Naive thymus-derived CD4-positive, alpha-beta T cell (primary cell): ENCODE measurements at regions not wholly inside any gene's neighbourhood (a gene's known extent, or its start where the extent isn't known, plus 50 kb on each side); places are given as distances from the start of the nearest gene placed in this dataset.
"Not testable (repeated sequence)": the region's sequence is repeated elsewhere in the genome, so short reads cannot be mapped to it uniquely, and the experiment has no call there.

Experiments used
- ATAC-seq: fragments of 150-1000 bp; cut with Tn5 transposase; 2 replicates; pipeline ENCODE4 v1.10.0; 2021; ENCODE audit warnings: mild to moderate bottlenecking, moderate library complexity
- CTCF ChIA-PET: fragments of 350-600 bp; sonication (Branson Sonifier 250); formaldehyde crosslinking; loops from one replicate; lab custom pipeline; 2021; ENCODE audit warnings: antibody characterized with exemption; lab: Charles Lee
- POLR2A ChIA-PET: fragments of 350-600 bp; sonication (Branson Sonifier 250); formaldehyde crosslinking; loops from one replicate; lab custom pipeline; 2021; ENCODE audit warnings: antibody characterized with exemption, inconsistent platforms; lab: Charles Lee
- DNase-seq, 9 donors: peaks; one replicate each; pipeline versions ENCODE4 v3.0.0 to v3.0.0-alpha.2; 2020 to 2022; ENCODE audit warnings: mixed read lengths in 1 of 9
- H3K27ac ChIP-seq: one replicate; pipeline ENCODE4 v1.7.0; 2013; ENCODE audit warnings: mild to moderate bottlenecking, low read depth, low read length, moderate library complexity
- H3K27me3 ChIP-seq, 2 donors: one replicate each; pipeline ENCODE4 v1.7.0; 2013; ENCODE audit warnings: low read length in 2 of 2, mild to moderate bottlenecking in 2 of 2, moderate library complexity in 2 of 2; ENCODE audit not compliant: control insufficient read depth in 2 of 2, insufficient read depth in 2 of 2
- H3K36me3 ChIP-seq, 3 experiments: 1 replicate in 2 of 3; 2 replicates in 1 of 3; pipeline ENCODE4 v1.7.0; 2013; ENCODE audit warnings: low read length in 3 of 3, mild to moderate bottlenecking in 3 of 3, moderate library complexity in 1 of 3; ENCODE audit not compliant: insufficient read depth in 3 of 3, control insufficient read depth in 2 of 3
- H3K4me1 ChIP-seq, 2 donors: one replicate each; pipeline ENCODE4 v1.7.0; 2013; ENCODE audit warnings: low read length in 2 of 2, mild to moderate bottlenecking in 2 of 2, moderate library complexity in 1 of 2; ENCODE audit not compliant: control insufficient read depth in 2 of 2, insufficient read depth in 2 of 2
- H3K4me3 ChIP-seq: 2 replicates; pipeline ENCODE4 v1.7.0; 2013; ENCODE audit warnings: mild to moderate bottlenecking, low read length
- H3K9me3 ChIP-seq, 3 experiments: 1 replicate in 2 of 3; 2 replicates in 1 of 3; pipeline ENCODE4 v1.7.0; 2013; ENCODE audit warnings: low read length in 3 of 3; ENCODE audit not compliant: control insufficient read depth in 2 of 3
- H3K27ac Mint-ChIP-seq, 9 donors: one replicate each; pipeline ENCODE4 v1.8.0; 2020 to 2022; ENCODE audit warnings: mixed read lengths in 9 of 9, mild to moderate bottlenecking in 8 of 9, moderate library complexity in 5 of 9, inconsistent platforms in 2 of 9
- H3K27me3 Mint-ChIP-seq, 5 donors: one replicate each; pipeline ENCODE4 v1.8.0; 2021 to 2022; ENCODE audit warnings: mixed read lengths in 5 of 5, mild to moderate bottlenecking in 1 of 5
- H3K36me3 Mint-ChIP-seq, 5 donors: one replicate each; pipeline ENCODE4 v1.8.0; 2020 to 2022; ENCODE audit warnings: mixed read lengths in 5 of 5, mild to moderate bottlenecking in 3 of 5, inconsistent platforms in 1 of 5
- H3K4me1 Mint-ChIP-seq, 7 donors: one replicate each; pipeline ENCODE4 v1.8.0; 2020 to 2022; ENCODE audit warnings: mixed read lengths in 7 of 7, mild to moderate bottlenecking in 3 of 7, inconsistent platforms in 1 of 7
- H3K4me3 Mint-ChIP-seq, 10 donors: one replicate each; pipeline ENCODE4 v1.8.0; 2020 to 2022; ENCODE audit warnings: mild to moderate bottlenecking in 10 of 10, mixed read lengths in 10 of 10, moderate library complexity in 6 of 10, inconsistent platforms in 2 of 10
- H3K9me3 Mint-ChIP-seq, 11 donors: one replicate each; pipeline ENCODE4 v1.8.0; 2020 to 2022; ENCODE audit warnings: mixed read lengths in 11 of 11, mild to moderate bottlenecking in 4 of 11, inconsistent platforms in 1 of 11, moderate library complexity in 1 of 11
- intact Hi-C, 2 donors: fragments of 100-400 bp; cut with micrococcal nuclease; formaldehyde crosslinking; loops; one replicate each; pipeline ENCODE4 v1.15.1; 2023

DNA sequence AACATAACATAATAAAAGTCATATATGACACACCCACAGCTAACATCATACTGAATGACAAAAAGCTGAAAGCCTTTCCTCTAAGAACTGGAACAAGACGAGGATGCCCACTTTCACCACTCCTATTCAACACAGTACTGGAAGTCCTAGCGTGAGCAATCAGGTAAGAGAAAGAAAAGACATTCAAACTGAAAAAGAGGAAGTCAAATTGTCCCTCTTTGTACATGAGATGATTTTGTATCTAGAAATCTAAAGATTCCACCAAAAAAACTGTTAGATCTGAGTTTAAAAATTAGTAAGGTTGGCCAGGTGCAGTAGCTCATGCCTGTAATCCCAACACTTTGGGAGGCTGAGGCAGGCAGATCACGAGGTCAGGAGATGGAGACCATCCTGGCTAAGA, 70.1 kb upstream of the PROKR2 start:
- intact Hi-C loops, H3K36me3 ChIP-seq, POLR2A ChIA-PET, H3K27ac ChIP-seq, H3K4me3 ChIP-seq, ATAC-seq, H3K36me3 Mint-ChIP-seq, CTCF ChIA-PET, H3K4me3 Mint-ChIP-seq, H3K4me1 ChIP-seq, H3K4me1 Mint-ChIP-seq, H3K27ac Mint-ChIP-seq, H3K27me3 ChIP-seq, DNase-seq: not testable (repeated sequence)
- H3K9me3 Mint-ChIP-seq = peaks cover 2 to 34% (median 15%) of the 10 kb centered on the region in 11 donors
- peaks cover 0 to 11% (median 0%) of the 10 kb centered on the region in 3 experiments for H3K9me3 ChIP-seq
- peaks cover 11 to 40% (median 22%) of the 10 kb centered on the region in 5 donors for H3K27me3 Mint-ChIP-seq

DNA sequence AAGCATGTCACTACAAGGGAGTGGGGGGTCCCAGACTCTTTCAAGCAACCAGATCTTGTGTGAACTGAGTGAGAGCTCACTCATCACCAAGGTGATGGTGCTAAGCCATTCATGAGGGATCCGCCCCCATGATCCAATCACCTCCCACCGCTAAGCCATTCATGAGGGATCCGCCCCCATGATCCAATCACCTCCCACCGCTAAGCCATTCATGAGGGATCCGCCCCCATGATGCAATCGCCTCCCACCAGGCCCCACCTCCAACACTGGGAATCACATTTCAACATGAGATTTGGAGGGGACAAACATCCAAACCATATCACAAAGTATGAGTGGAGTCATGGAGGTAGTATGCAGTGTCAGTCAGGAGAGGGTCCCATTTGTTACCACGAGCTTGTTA, 64.8 kb upstream of the PROKR2 start:
- H3K27me3 Mint-ChIP-seq = peaks cover 9 to 39% (median 22%) of the 10 kb centered on the region in 5 donors
- H3K4me3 ChIP-seq, H3K27me3 ChIP-seq, ATAC-seq, H3K36me3 ChIP-seq, CTCF ChIA-PET, H3K4me3 Mint-ChIP-seq, POLR2A ChIA-PET, H3K36me3 Mint-ChIP-seq, H3K4me1 Mint-ChIP-seq, H3K4me1 ChIP-seq, H3K27ac Mint-ChIP-seq, H3K27ac ChIP-seq, DNase-seq, intact Hi-C loops: not testable (repeated sequence)
- H3K9me3 ChIP-seq = peaks cover 0 to 11% (median 0%) of the 10 kb centered on the region in 3 experiments
- peaks cover 0 to 43% (median 13%) of the 10 kb centered on the region in 11 donors for H3K9me3 Mint-ChIP-seq

DNA sequence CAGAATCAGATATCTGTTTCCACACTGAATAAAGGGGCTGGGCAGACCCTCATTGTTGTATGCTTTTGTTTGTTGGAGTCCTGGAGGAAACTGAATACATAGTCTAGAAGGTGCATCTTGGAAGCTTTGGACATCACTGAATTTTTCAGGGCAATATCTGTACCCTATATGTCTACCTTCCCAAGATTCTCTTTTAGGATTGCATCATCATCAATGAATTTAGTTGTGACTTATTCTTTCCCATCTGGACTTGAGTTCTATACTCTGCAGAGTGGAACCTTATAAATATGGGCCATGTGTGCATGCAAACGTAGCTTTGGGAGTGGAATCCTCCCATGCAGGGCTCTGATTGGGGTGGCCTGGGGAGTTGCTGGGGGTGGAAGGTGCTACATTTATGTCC, 60.7 kb upstream of the PROKR2 start:
- Mint-ChIP-seq H3K27me3 (peaks cover 7 to 41% (median 25%) of the 10 kb centered on the region in 5 donors), H3K9me3 (peaks cover 0 to 16% (median 3%) of the 10 kb centered on the region in 11 donors), H3K4me3 (no peak overlapping the region), H3K4me1 (no peaks in the 10 kb centered on the region), H3K27ac (no peak overlapping the region), H3K36me3 (no peaks in the 10 kb centered on the region)
- DNase-seq (no peak), ATAC-seq (no peak)
- Histone ChIP-seq H3K36me3 (no peaks in the 10 kb centered on the region), H3K27ac (no peak overlapping the region), H3K9me3 (no peaks in the 10 kb centered on the region), H3K4me1 (no peaks in the 10 kb centered on the region), H3K4me3 (no peak overlapping the region), H3K27me3 (no peaks in the 10 kb centered on the region)
- ChIA-PET POLR2A (no interaction called here), CTCF (no interaction called here)
- intact Hi-C loops = no loop called here

DNA sequence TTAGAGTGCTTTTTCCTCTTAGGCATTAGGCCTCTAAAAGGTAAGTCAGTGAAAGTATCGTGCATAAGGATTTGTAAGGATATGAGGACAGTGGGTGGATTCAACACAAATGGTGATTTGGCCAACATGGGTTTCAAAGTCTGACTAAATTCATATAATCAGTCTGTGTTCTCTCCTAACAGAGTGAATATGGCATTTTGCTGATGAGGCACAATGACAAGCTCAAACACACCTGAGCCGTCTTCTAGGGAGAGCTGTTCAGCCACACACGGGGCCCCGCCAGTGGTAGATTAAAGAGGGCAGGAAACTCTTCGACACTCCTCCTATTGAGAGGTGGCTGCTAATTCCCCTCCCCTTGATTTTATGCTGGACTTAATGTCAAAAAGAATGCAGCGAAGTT, 59.5 kb upstream of the PROKR2 start:
- Mint-ChIP-seq H3K27me3 (peaks cover 7 to 45% (median 32%) of the 10 kb centered on the region in 5 donors), H3K4me3 (no peak overlapping the region), H3K27ac (no peak overlapping the region), H3K4me1 (no peaks in the 10 kb centered on the region), H3K36me3 (no peaks in the 10 kb centered on the region), H3K9me3 (peaks cover 0 to 9% (median 0%) of the 10 kb centered on the region in 11 donors)
- CTCF ChIA-PET = no interaction called here
- no peaks in the 10 kb centered on the region for H3K27me3 ChIP-seq
- H3K27ac ChIP-seq = no peak overlapping the region
- ATAC-seq = no peak
- intact Hi-C loops = no loop called here
- H3K9me3 ChIP-seq = no peaks in the 10 kb centered on the region
- H3K36me3 ChIP-seq = no peaks in the 10 kb centered on the region
- H3K4me1 ChIP-seq = no peaks in the 10 kb centered on the region
- POLR2A ChIA-PET = no interaction called here
- H3K4me3 ChIP-seq = no peak overlapping the region
- no peak for DNase-seq

DNA sequence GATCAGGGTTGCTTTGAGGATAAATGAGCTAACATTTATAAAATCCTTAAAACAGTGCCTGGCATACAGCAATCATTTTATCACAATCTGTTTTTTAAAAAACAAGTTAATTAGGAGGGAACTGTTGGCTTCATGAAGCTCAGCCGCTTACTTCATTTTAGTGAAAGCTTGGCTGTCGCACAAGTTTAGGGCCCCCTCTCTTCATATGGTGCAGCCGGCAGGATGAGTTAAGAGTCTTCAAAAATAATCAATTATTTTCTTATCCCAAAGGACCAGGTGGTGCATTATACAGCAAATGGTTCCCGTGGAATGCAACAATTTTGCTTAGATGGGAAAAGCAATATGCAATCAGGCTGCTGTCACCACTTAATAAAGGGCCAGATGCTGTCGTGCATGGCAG, 57.4 kb upstream of the PROKR2 start:
- Histone ChIP-seq H3K27ac (no peak overlapping the region), H3K4me1 (no peaks in the 10 kb centered on the region), H3K27me3 (no peaks in the 10 kb centered on the region), H3K9me3 (no peaks in the 10 kb centered on the region), H3K4me3 (no peak overlapping the region), H3K36me3 (no peaks in the 10 kb centered on the region)
- Mint-ChIP-seq H3K4me1 (peaks cover 0 to 5% (median 0%) of the 10 kb centered on the region in 7 donors), H3K4me3 (no peak overlapping the region), H3K36me3 (no peaks in the 10 kb centered on the region), H3K9me3 (peaks cover 0 to 6% (median 0%) of the 10 kb centered on the region in 11 donors), H3K27ac (no peak overlapping the region), H3K27me3 (peaks cover 9 to 51% (median 38%) of the 10 kb centered on the region in 5 donors)
- no peak for ATAC-seq
- POLR2A ChIA-PET = no interaction called here
- CTCF ChIA-PET = no interaction called here
- intact Hi-C loops = no loop called here
- DNase-seq = no peak

DNA sequence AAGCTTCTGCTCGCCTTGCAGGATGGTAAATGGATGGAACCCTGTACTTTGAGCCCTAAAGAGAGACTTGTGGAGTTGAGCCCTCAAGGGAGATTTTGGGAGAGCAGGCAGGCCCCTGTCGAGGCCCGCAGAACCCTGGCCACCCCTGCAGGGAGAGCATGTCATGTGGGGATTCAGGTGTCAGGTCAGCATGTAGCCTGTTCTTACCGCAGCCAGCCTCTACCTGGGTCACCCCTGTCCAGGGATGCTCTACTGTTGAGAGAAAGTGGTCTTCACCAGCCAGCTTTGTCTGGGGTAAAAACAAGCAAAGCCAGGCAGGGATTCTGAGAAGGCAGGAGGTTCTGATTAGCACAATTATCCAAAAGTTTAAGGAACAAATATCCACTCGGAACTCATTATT, 55.6 kb upstream of the PROKR2 start:
- CTCF ChIA-PET = no interaction called here
- Mint-ChIP-seq H3K27ac (no peak overlapping the region), H3K36me3 (no peaks in the 10 kb centered on the region), H3K27me3 (peaks cover 9 to 63% (median 37%) of the 10 kb centered on the region in 5 donors), H3K4me1 (peaks cover 0 to 5% (median 0%) of the 10 kb centered on the region in 7 donors), H3K4me3 (no peak overlapping the region), H3K9me3 (peaks cover 0 to 10% (median under 1%) of the 10 kb centered on the region in 11 donors)
- Histone ChIP-seq H3K4me1 (no peaks in the 10 kb centered on the region), H3K27me3 (no peaks in the 10 kb centered on the region), H3K4me3 (no peak overlapping the region), H3K36me3 (no peaks in the 10 kb centered on the region), H3K27ac (no peak overlapping the region), H3K9me3 (no peaks in the 10 kb centered on the region)
- DNase-seq (no peak), ATAC-seq (no peak)
- intact Hi-C loops = no loop called here
- POLR2A ChIA-PET = no interaction called here

DNA sequence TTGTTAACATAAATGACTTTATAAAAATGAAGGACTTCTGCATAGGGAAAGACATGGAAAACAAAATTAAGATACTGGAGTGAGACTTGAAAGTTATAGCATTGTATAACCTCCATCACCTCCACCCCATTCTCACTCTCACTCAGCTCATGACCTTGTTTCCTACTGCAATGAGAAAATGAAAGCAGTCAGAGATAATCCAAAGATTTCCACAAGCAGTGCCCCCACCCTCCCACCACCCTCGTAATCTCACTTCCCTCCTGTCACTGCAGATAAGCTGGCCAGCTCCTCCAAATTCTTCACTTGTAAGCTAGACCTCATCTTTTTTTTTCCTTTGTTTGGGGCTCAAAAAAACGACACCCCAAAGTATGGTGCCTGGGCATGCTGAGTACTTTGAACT, 52.9 kb upstream of the PROKR2 start:
- Histone ChIP-seq H3K4me1 (no peaks in the 10 kb centered on the region), H3K27me3 (no peaks in the 10 kb centered on the region), H3K9me3 (peaks cover 0 to 5% (median 0%) of the 10 kb centered on the region in 3 experiments), H3K4me3 (no peak overlapping the region), H3K27ac (no peak overlapping the region), H3K36me3 (no peaks in the 10 kb centered on the region)
- peaks cover 0 to 4% (median 2%) of the 10 kb centered on the region in 5 donors for H3K36me3 Mint-ChIP-seq
- ATAC-seq (no peak), DNase-seq (no peak)
- no peak overlapping the region for H3K27ac Mint-ChIP-seq
- peaks cover 4 to 63% (median 39%) of the 10 kb centered on the region in 5 donors for H3K27me3 Mint-ChIP-seq
- CTCF ChIA-PET = no interaction called here
- H3K4me3 Mint-ChIP-seq = no peak overlapping the region
- POLR2A ChIA-PET = no interaction called here
- intact Hi-C loops = no loop called here
- H3K9me3 Mint-ChIP-seq = peaks cover 0 to 21% (median 5%) of the 10 kb centered on the region in 11 donors
- H3K4me1 Mint-ChIP-seq = peaks cover 0 to 5% (median 0%) of the 10 kb centered on the region in 7 donors
